Limb (tissue), 2 donors: ENCODE measurements at regions not wholly inside any gene's neighbourhood (a gene's known extent, or its start where the extent isn't known, plus 50 kb on each side); places are given as distances from the start of the nearest gene placed in this dataset.

Experiments
- DNase-seq, 2 donors: peaks; one replicate each; pipeline ENCODE4 v3.0.0-alpha.2; 2016; ENCODE audit errors: extremely low spot score in 2 of 2

DNA sequence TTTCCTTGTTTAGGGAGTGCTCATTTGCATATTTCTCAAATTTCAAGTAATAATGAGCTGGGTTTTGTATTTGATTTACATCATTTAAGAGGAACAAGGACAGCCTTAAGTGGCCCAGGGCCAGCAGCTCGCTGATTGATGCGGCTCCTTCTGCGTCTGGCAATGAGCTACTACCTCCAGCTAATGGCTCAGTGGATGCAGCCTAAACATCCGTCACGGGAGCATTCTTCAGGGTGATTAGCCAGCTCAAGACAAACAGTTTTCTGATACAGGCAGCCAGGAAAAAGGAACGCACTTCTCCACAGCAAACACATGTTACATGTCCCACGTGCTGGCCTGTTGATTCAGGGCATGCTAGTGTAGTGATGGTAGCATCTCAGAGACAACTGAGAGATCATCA, 169.3 kb upstream of the TCERG1L start:
- peak in 1 of 2 donors; percentile 48 for DNase-seq

DNA sequence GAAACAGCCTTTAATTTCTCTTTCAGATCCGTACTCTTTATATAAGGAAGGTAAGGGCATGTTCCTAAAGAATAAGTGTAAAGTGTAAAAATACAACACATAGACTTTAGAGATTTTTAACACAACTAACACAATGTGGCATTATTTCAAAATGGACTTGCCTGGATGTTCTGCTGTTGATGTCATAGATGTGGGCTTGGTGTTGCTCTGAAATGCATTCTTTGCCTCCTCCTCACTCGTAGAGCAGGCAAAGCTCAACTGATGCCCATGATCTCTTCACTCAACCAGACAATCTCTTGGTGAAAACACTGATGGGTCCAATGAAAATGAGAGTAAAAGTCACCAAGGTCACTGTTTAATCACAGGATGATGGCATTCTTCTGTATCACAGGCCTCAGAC, 174.2 kb upstream of the TCERG1L start:
- DNase-seq, result no peak

DNA sequence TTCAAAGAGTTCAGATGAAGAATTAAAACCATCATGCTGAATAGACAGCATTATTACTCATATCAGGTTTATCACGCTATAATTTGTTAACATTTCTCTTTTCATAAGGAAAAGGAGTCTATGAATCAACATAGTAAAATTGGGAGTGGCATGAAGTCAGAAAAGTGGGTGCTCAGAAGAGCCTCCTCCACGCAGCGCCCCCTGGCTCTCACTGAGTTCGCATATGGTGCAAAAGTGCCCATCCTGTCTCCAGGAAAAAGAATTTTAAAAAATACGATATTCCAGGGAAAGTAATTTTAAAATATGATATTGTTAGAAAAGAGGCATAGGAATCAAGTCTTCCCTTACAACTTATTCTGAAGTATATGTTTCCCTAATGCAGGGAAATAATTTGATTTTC, 176.3 kb upstream of the TCERG1L start:
- no peak for DNase-seq

DNA sequence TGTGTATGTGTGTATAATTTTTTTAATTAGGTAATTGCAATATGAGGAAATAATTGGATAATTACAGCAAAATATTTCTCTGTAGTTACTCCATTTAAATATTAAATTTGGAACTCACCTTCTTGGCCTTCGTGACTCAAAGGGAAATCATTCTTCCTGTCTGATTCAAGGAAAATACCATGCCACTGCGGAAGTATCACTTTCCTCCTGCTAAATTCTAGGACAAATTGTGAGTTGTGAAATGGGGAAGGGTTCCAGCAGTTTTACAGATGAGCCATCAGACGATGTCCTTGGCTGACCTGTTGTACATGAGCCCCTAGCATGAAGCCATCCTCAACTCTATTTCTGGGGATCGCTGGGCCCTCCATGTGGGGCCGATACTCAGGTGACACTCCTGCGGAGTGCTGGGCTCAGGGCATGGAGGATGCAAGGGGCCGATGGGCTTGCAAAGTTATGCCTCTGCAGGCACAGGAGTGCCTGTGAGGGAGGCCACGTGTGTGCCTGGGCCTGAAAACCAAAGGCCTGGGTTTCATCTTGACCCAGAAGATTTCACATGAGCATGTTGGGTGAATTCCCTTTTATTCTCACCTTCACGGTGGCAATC, 179.6 kb upstream of the TCERG1L start:
- DNase-seq, result no peak

DNA sequence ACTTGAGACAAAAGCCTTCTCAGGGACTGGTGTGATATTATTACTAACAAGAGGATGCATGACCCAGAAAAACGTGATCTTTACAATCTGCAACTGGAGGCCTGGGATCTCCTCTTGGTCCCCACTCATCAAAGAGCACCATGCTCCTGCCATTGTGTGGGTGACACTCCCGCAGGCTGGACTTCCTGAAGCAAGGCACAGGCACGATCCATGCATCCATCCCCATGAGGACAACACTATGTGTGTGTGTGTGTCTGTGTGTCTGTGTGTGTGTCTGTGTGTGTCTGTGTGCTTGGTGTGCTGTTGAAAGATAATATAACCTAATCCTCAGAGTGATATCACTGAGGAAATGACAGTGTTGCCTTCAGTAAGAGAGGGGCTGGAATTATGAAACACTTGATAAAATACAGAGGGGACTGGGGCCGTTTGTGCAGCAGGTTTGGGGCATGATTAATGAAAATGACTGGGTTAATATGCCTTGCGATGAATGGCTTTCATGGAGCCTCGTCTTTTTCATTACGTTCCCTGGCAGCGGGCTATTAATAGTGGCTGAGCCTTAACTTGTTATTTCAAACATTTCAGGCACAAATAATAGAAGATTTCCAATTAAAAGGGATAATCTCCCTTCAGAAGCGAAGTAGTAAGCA, 180.8 kb upstream of the TCERG1L start:
- DNase-seq, result no peak

DNA sequence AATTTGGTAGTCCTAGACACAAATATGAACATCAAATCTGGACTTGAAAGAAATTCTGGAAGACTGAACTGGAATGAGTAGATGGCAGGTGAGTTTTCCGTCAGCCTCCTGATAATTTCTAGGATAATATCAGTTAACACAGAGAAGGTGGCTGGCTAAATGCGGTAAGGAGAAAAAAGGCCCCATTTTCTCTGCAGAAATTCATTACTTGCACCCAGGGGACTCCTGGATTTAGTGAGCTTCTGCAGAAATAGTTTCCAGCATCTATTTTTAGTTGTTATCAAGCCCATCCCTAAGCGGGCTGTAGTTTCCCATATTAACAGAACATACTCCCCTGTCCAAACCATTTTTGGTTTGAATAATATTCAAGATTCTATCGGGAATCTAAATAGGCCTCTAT, 181.9 kb upstream of the TCERG1L start:
- DNase-seq, result no peak

DNA sequence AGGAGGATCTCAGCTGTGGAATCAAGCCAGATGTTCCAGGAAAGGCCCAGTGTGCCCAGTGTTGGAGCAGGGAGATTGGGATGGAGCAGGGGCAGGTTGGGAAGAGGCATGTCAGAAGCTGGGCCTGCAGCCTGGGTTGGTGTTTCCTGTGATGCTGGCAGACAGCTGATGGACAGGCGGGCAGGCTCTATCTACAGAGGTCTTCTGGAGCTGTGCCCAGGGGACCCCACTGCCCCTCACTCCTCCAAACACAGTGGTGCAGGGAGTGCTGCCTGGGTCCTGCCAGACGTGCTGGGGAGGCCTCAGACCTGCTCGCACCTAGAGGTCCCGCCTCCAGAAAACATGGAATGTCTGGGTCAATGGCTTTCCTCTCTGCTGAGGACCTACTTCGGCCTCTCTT, 182.9 kb upstream of the TCERG1L start:
- DNase-seq, result no peak

DNA sequence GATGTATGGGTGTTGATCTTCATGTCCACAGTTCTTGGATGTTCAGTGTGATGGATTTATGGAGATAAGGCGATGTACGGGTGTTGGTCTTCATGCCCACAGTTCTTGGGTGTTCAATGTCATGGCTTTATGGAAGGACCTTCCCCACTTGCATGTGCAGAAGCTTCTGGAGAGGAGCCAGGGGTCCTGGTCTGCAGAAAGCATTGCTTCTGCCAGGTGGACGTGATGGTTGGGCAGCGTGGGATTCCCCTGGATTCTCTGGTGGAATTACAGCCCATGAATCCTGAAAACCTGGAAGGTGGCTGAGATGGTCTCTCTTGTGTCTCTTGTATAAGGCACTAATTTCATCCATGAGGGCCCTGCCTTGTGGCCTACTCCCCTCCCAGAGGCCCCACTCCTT, 183.7 kb upstream of the TCERG1L start:
- DNase-seq, result no peak

DNA sequence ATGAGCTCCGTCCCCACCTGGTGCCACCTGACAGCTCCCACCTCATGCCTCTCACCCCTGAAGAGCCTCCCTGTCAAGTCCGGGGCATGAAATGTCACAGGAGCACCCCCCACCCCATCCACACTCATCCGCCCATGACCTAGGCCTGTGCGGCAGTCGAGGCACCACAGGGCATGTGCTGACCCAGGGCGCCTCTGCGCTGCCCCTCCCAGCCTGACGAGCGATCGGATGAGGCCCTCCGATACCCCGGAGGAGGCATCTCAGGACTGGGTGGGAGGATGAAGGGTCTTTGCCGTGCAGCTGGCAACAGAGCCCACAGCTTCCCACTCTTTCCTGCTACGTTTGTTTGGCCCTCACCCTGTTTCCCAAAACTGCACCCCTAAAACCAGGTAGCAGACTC, 184.4 kb upstream of the TCERG1L start:
- no peak for DNase-seq

DNA sequence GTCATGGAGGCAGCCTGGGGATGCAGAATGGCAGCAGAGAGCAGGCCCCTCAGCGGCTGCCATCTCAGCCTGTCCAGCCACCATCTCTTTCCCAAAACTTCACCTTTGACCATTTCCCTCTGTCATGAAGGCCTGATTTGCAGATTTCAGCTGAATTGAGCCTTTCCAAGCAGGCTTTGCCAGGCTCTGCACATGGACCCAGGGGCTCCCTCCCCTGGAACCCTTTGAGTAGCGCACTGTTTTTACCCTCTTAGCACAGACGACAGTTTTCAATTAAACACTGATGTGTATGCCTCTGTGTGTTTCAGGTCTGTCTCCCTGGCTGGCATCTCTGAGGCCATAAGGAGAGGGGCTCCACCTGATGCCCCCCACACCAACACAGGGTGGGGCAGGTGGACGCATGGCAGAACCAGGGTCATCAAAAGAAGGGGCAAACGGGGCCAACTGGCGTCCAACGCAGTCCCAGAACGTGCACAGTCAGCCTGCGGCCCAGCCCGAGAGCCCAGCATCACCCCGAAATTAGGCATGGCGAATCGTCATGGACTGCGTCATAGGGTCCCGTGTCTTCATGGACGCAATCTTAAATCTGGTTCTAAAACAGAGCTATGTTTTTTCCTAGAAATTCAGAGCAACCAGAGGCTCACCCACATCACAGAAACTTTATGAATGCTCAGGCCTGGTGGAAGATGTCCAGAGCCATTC, 185.0 kb upstream of the TCERG1L start:
- DNase-seq, result no peak

DNA sequence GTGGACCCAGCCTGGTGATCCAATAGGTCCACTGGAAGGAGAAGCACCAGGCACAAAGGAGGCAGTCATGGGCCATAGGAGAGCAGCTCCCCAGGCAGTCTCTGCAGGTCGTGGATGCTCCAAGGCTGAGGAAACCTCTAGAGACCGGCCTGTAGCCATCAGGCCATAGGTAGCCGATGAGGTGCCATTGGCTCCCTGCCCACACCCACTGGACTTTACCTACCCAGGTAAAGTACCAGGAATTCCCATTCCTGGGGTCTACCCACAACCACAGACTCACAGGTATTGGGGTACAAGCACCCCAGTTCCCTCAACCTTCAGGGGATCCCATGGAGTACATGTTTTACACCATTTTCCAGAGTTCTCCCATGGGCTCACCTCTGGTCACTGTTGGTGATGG, 188.0 kb upstream of the TCERG1L start:
- no peak for DNase-seq

DNA sequence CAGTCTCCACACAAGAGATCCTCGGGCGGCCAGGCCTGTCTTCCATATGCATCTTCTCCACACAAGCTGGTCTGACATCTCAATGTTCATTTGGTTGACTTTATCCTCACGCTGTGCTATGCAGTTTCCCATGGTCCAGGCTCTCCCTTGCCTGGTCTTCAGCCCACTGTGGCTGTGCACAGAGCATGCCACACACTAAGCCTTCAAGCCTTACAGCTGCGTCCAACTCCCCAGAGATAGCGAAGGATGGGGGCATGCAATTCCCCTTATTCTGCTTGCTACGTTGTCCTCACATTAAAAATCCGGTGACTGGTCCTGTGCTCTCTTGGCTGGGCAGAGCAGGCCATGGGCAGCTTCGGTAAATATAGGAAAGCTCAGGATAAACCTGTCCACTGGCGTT, 188.7 kb upstream of the TCERG1L start:
- DNase-seq, result no peak

DNA sequence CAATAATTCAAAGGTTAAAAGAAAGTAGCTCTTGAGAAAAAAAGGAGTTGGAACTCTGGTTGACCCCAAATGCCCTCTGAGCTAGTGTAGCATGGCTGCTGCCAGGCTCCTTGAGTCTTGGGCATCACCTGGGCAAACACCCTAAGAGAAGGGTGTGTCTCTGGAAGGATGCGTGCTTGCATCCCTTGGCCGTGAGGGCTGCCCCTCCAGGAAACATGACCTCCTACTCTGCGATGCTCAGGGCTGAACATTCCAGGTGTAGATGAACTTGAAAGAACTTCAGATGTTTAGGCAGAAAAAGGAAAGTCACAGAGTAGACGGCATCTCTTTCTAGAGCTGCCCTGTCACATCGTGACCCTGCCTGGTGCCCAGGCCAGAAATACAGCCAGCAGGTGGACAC, 189.4 kb upstream of the TCERG1L start:
- no peak for DNase-seq

DNA sequence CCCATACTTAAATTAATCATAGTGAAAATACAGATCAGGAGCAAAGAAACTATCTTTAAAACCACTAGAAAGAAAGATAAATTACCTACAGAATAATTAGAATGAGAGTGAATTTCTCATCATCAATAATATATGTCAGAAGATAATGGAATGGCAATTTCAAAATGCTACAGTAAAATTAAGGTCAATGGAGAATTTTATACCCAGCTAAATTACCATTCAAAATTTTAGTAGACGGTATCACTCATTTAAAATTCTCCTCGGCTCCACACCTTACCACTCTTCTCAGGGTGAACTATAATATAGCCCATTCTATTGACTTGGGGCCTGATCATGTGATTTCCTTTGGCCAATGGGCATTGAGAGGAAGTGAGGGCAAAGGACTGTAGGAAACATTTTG, 192.5 kb upstream of the TCERG1L start:
- no peak for DNase-seq

DNA sequence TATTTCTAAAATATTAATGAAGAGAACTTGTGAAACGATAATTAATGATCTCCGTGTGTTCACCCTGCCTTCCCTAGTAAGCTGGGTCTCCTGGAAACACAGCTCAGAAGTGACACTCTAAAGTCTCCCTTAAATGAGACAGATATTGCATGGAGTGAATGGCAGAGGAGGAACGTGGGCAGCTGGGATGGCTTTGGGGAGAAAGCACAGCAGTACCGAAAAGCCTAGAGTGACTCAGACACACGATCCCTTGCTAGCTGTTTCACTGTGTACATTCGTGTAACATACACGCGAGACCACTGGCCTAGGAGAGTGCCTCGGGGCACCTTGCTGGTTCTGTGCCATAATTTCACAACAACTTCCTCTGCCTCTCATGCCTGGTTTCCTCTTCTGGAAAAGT, 199.9 kb upstream of the TCERG1L start:
- no peak for DNase-seq

DNA sequence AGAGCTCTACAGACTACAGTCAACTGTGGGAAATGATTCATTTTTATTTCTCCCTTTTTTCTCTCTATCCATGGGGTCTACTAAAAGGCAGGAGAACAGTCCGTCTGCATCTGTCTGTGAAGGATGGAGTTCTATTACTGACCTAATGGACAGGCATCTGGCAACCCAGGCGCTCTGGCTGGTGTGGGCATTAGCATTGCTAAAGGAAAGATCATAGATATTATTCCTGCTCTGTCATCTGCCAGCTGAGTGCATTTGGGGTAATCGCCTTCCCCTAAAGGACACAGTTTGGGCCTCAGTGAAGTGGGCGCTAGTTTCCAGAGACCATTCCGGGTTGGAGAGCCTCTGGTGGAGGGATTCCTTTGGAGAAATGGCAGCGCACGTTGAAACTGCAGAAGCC, 201.3 kb upstream of the TCERG1L start:
- no peak for DNase-seq

DNA sequence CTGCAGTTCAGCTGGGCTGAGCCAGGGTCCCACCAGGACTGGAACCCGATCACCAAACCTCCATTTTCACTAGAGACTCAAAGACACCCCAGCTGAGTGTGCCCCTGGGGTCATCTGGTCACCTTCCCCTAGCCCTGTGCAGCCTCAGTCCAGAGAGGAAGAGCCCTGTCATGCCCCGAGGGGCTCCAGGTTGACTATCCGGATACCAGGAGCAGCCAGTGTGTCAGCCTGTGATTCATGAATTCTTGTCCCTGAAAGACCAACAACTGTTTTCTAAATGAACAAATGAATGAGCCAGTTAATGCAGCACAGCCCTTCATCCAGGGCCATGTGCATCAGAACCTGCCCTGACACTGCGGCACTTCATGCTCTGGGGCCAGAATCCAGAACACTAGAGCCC, 201.9 kb upstream of the TCERG1L start:
- no peak for DNase-seq

DNA sequence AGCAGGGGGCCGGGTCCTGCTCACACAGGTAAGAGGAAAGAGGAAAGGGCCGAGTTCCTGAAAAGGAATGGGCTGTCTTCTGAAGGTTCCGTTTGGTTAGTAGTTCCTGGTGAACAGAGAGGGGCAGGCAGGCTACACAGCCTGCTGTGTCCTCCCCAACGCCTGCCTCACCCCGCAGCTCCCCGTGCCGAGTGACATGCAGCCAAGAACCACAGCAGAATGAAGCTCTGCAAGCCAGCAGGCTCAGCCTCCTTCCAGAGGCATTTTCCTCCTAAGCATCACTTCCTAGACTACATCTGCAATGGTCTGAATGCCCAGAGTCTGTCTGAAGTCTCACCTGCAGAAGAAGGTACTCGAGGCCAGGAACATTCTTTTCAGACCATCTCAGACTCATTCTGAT, 202.4 kb upstream of the TCERG1L start:
- no peak for DNase-seq

DNA sequence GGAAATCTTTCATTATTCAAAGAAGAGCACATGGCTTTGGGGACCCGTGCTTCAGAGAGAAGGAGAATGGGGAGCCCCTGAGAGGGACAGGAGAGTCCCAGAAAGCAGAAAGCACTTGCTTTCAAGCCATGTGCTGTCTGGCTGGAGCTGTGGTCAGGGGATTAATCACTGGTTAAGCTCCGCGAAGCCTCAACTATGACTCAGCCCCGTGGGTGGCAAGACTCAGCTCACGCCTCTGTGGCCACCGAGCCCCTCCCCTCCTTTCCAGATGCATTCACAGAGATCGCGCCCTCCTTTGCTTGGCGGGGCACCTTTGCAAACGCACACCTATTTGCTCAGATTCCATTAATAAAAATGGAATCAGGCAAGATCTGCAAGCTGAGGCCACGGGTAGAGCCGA, 202.9 kb upstream of the TCERG1L start:
- DNase-seq, result no peak

DNA sequence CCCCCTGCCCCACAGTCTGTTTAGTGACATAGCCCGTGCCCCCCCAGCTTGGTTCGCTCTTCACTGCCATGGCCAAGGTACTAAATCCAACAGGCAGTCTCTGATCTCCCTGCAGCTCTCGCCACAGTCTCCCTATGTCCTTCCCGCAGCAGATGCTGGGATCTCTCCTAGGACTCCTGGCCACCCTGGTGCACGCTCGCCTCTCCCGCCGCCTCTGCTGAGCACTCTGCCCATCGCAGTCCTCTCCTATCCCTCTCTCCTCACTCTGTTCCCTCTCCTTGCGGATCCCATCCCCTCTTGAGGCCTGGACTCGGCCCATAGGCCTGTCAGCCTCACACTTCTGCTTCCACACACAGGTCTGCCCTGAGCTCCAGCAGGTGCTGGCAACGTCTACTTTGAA, 204.8 kb upstream of the TCERG1L start:
- no peak for DNase-seq

DNA sequence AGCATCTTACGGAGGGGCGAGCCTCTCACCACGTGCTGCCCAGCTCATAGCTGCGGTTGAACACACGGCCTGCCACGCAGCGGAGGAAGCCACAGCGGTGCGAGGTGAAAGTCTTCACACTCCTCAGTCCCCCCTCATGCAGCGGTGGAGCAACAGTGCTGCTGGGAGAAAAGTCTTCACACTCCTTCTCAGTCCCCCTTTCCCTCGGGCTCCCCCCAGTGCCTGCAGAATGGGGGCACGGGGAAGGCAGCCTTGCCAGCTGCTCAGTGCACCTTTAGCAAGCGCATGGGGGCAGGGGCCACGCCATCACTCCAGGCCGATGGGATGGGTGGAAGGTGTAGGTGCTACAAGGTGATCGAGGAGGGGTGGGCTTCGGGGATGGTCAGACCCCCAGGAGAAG, 206.3 kb upstream of the TCERG1L start:
- no peak for DNase-seq

DNA sequence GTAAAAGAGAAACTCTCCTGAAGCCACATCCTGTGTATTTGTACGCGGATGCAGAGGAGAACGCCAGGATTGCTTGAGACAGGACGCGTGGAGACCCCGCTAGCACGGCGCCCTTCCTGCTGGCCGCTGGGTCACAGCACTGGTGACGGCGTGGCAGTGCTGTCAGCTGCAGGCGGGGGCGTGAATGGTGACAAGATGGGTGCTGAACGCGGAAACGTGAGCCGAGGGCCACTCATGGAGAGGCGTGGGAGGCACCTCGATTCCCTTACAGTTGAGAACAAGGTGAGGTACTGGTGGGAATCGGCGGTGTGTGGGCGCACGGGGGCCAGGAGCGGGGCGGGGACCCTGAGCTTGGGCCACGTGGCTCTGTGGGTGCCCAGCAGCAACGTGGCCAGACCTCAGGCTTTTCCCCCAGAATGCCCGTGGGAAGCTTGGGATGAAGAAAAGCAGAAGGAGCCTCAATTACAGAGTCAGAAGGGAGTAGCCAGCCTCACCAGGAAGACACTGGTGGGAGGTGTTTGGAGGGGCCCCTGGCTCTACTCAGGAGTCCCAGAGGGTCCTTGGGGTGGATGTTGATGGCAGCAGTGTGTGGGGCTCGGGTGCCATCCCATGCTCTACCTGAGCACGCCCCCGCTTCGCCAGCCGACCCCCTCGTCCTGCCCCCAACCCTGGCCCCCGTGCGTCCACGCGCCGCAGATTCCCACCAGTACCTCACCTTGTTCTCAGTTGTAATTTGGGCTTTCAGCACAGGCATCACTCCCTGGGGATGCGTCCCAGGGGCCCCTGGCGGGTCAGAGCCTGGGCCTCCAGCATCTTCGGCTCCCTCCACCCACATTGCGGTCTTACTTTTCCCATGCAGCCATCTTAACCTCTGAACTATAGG, 208.4 kb upstream of the TCERG1L start:
- no peak for DNase-seq
